Sigmoid colon (tissue), 6 donors: ENCODE measurements at regions not wholly inside any gene's neighbourhood (a gene's known extent, or its start where the extent isn't known, plus 50 kb on each side); places are given as distances from the start of the nearest gene placed in this dataset.

Experiments
- DNase-seq: peaks from one replicate; pipeline ENCODE4 v3.0.0-alpha.2; 2019
- H3K27ac ChIP-seq, 4 donors: fragments of 200-600 bp; sonication (generic); one replicate each; pipeline ENCODE4 v1.5.1; 2016 to 2019; ENCODE audit warnings: mild to moderate bottlenecking in 1 of 4
- H3K27me3 ChIP-seq, 3 donors: fragments of 200-600 bp; sonication (generic); one replicate each; pipeline ENCODE4 v1.5.1; 2019; ENCODE audit warnings: mild to moderate bottlenecking in 1 of 3
- H3K36me3 ChIP-seq, 4 donors: fragments of 200-600 bp; sonication (generic); one replicate each; pipeline ENCODE4 v1.5.1; 2016 to 2019
- H3K4me1 ChIP-seq, 4 donors: fragments of 200-600 bp; sonication (generic); one replicate each; pipeline ENCODE4 v1.5.1; 2017 to 2019
- H3K4me3 ChIP-seq, 4 donors: fragments of 200-600 bp; sonication (generic); one replicate each; pipeline ENCODE4 v1.5.1; 2017 to 2019; ENCODE audit warnings: mild to moderate bottlenecking in 2 of 4, moderate library complexity in 1 of 4
- H3K9me3 ChIP-seq, 4 donors: fragments of 200-600 bp in 3 of 4; sonication (generic) in 3 of 4; one replicate each; pipeline versions ENCODE4 v1.5.1 to v1.6.1; 2013 to 2019
- EP300 ChIP-seq, 4 donors: sonication (generic); formaldehyde crosslinking; IDR thresholded peaks; one replicate each; pipeline ENCODE4 v1.6.1; 2017; ENCODE audit warnings: antibody characterized with exemption in 4 of 4
- POLR2A ChIP-seq, 2 donors: fragments of 450-650 bp; IDR thresholded peaks; one replicate each; pipeline ENCODE4 v1.6.1; 2016; ENCODE audit warnings: antibody characterized with exemption in 2 of 2, mild to moderate bottlenecking in 2 of 2, moderate library complexity in 2 of 2
- POLR2AphosphoS5 ChIP-seq, 4 donors: sonication (generic); formaldehyde crosslinking; IDR thresholded peaks; one replicate each; pipeline ENCODE4 v1.6.1; 2017; ENCODE audit warnings: antibody characterized with exemption in 4 of 4
- WGBS, 2 donors: extraction: QIAGEN DNeasy Blood & Tissue Kit; methylation state at CpG; one replicate each; pipeline ENCODE4 v1.1.7; 2013; 5-methylcytosine and 5-hydroxymethylcytosine counted together
- intact Hi-C: fragments of 100-400 bp; cut with DNase I; formaldehyde crosslinking; loops from one replicate; pipeline ENCODE4 v1.15.1; 2023
- TF ChIP-seq, protein P1 (sequence below), 4 experiments: fragments of 450-650 bp in 3 of 4; fragments of 200-600 bp in 1 of 4; IDR thresholded peaks; one replicate each; pipeline ENCODE4 v1.5.1; 2016 to 2019; ENCODE audit warnings: antibody characterized with exemption in 4 of 4, mild to moderate bottlenecking in 3 of 4, moderate library complexity in 2 of 4
- donor health status: healthy with polysubstance abuse.
- donor health status: healthy.

DNA sequence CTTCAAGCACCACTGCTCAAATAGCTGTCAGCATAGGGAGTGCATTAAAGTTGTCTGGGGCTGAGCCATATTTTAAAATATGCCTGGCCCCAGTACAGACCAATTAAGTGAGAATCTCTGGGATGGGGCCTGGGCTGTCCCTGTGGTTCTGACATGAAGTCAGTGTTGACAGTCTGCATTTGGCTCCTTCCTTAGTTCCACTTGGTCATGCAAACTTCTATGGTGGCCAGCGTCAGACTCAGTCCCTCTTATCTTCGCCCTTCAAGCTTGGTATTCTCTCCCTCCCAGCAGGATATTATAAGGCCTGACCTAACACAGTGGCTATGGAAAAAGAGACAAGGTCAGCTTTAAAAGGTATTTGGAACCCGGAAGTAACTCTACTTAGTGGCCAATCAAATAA is 177.2 kb downstream of the PMP22 start:
- intact Hi-C loops: no loop called here
- no peaks in the 10 kb centered on the region for H3K36me3 ChIP-seq
- no peak overlapping the region for H3K4me3 ChIP-seq
- WGBS, 2 donors: 82 to 86% methylated on average over 3 of the region's 3 CpGs
- H3K27me3 ChIP-seq: peaks cover 0 to 17% (median 0%) of the 10 kb centered on the region in 3 donors
- TF ChIP-seq EP300 (IDR thresholded peaks at IDR 0.05) (no peak), POLR2AphosphoS5 (IDR thresholded peaks at IDR 0.05) (no peak)
- H3K9me3 ChIP-seq: no peaks in the 10 kb centered on the region
- DNase-seq: no peak
- H3K4me1 ChIP-seq: no peaks in the 10 kb centered on the region
- no peak overlapping the region for H3K27ac ChIP-seq

DNA sequence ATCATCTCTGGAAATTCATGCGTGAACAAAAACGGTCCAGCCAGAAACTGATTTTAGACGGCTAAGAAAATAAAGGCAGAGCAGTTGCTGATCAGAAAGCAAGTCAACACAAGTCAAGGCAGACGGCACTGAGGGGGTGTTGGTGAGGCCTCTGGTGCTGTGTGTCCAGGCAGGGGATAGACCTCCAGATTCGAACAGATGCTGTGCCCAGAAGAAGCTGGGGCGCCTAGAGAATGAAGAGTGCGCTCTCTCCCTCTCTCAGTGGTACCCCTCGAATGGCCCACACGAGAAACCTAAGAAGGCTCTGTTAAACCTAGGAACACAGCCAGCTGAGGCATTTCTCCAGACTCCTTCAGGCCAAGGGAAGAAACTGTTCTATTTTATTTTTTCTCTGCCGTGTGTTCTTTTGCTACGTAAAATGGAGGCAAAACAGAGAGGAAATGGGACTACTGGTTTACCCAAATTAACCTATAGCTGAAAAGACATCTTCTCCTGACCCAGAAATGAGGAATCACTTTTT is 178.3 kb downstream of the PMP22 start:
- Histone ChIP-seq H3K27me3 (peaks cover 0 to 17% (median 0%) of the 10 kb centered on the region in 3 donors), H3K9me3 (no peaks in the 10 kb centered on the region), H3K4me1 (no peaks in the 10 kb centered on the region), H3K27ac (no peak overlapping the region), H3K4me3 (no peak overlapping the region), H3K36me3 (no peaks in the 10 kb centered on the region)
- no peak for DNase-seq
- intact Hi-C loops: no loop called here
- TF ChIP-seq POLR2AphosphoS5 (IDR thresholded peaks at IDR 0.05): no peak
- no peak for TF ChIP-seq POLR2A (IDR thresholded peaks at IDR 0.05)
- TF ChIP-seq, protein P1, sequence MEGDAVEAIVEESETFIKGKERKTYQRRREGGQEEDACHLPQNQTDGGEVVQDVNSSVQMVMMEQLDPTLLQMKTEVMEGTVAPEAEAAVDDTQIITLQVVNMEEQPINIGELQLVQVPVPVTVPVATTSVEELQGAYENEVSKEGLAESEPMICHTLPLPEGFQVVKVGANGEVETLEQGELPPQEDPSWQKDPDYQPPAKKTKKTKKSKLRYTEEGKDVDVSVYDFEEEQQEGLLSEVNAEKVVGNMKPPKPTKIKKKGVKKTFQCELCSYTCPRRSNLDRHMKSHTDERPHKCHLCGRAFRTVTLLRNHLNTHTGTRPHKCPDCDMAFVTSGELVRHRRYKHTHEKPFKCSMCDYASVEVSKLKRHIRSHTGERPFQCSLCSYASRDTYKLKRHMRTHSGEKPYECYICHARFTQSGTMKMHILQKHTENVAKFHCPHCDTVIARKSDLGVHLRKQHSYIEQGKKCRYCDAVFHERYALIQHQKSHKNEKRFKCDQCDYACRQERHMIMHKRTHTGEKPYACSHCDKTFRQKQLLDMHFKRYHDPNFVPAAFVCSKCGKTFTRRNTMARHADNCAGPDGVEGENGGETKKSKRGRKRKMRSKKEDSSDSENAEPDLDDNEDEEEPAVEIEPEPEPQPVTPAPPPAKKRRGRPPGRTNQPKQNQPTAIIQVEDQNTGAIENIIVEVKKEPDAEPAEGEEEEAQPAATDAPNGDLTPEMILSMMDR (IDR thresholded peaks at IDR 0.05): no peak
- TF ChIP-seq EP300 (IDR thresholded peaks at IDR 0.05): no peak
- 84 to 85% methylated on average over 11 of the region's 11 CpGs for WGBS, 2 donors

DNA sequence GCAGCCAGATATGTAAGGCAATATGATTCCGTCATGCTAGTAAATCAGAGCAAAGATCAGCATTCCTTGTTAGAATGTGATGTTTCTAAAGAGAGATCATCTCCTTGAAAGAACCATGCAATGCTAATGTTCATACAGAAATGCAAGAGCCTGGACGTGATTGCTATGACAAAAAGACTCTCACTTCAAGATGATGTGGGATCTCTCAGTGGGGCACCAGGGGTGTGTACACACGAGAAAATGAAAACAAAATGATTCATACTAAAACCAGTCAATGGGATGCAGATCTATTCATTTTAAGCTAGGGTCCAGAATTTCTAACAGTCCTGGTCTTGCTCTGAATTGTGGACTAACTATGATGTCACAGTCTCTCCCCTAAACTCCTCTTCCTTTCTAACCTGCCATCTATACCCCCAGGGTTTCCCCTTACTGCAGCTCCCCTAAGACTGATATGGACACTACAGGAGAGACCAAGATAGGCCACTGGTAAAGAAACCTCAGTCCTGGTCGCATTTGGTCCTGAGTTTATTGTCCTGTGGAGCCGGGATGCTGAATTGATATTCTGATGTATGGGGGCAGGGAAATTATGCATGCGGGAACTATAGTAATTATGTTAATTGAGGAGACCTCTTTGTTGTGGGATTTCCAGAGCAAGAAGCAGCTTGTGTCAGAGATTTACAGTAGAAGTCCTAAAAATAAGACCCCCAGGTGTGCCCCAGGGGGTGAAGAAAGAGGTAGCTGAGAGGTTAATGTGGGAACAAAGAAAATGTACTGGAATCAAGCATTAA is 179.0 kb downstream of the PMP22 start:
- Histone ChIP-seq H3K36me3 (no peaks in the 10 kb centered on the region), H3K9me3 (no peaks in the 10 kb centered on the region), H3K27me3 (peaks cover 0 to 18% (median 0%) of the 10 kb centered on the region in 3 donors), H3K27ac (no peak overlapping the region), H3K4me3 (no peak overlapping the region), H3K4me1 (no peaks in the 10 kb centered on the region)
- 60 to 69% methylated on average over 6 of the region's 6 CpGs for WGBS, 2 donors
- intact Hi-C loops: no loop called here
- TF ChIP-seq, protein P1 (IDR thresholded peaks at IDR 0.05): no peak
- no peak for TF ChIP-seq EP300 (IDR thresholded peaks at IDR 0.05)
- TF ChIP-seq POLR2AphosphoS5 (IDR thresholded peaks at IDR 0.05): no peak
- TF ChIP-seq POLR2A (IDR thresholded peaks at IDR 0.05): no peak
- DNase-seq: no peak

DNA sequence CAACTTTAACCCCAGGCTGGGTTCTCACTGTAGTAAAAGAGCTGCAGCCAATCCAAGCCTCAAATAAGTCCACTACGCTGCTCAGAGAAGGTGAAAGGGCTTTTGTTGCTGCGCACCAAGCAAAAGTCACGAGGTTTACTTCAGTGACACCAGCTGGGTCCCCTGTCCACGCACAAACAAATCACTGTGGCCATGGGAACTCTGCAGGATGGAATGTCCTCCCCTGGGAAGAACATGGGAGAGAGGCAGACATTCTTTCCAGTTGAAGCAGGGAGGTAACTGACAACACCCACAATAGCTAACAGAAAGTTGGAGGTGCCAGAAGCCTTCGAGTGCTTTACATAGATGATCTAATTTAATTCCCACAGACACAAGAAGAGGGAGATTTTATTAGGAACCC is 181.9 kb downstream of the PMP22 start:
- no peak overlapping the region for H3K27ac ChIP-seq
- no peaks in the 10 kb centered on the region for H3K4me1 ChIP-seq
- H3K36me3 ChIP-seq: no peaks in the 10 kb centered on the region
- H3K4me3 ChIP-seq: no peak overlapping the region
- intact Hi-C loops: no loop called here
- 47 to 78% methylated on average over 5 of the region's 5 CpGs for WGBS, 2 donors
- H3K27me3 ChIP-seq: peaks cover 0 to 26% (median 0%) of the 10 kb centered on the region in 3 donors
- TF ChIP-seq EP300 (IDR thresholded peaks at IDR 0.05) (no peak), POLR2A (IDR thresholded peaks at IDR 0.05) (no peak), POLR2AphosphoS5 (IDR thresholded peaks at IDR 0.05) (no peak)
- TF ChIP-seq, protein P1 (IDR thresholded peaks at IDR 0.05): no peak
- H3K9me3 ChIP-seq: no peaks in the 10 kb centered on the region
- DNase-seq: no peak

DNA sequence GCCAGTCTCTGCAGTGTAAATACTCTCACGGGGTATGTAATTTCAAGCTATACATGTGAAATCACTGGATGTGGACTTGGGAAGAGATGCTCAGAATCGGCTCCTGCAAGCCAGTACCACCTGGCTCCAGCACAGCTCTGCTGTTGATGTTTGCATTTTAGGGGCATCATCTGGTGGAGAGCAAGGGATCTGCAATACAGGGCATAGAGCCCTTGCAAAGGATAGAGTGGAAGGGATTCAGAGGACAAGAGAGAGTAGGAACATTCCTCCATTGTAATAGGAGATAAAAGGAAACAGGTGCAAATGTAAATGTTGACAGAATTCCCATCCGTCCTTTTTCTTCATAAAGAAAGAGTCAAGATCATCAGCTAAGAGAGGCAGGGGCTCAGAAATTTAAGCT is 184.1 kb downstream of the PMP22 start:
- no peaks in the 10 kb centered on the region for H3K4me1 ChIP-seq
- no peaks in the 10 kb centered on the region for H3K36me3 ChIP-seq
- DNase-seq: no peak
- 61 to 81% methylated on average over 3 of the region's 3 CpGs for WGBS, 2 donors
- TF ChIP-seq POLR2A (IDR thresholded peaks at IDR 0.05): no peak
- TF ChIP-seq EP300 (IDR thresholded peaks at IDR 0.05): no peak
- TF ChIP-seq, protein P1 (IDR thresholded peaks at IDR 0.05): no peak
- no peak for TF ChIP-seq POLR2AphosphoS5 (IDR thresholded peaks at IDR 0.05)
- no peaks in the 10 kb centered on the region for H3K9me3 ChIP-seq
- peaks cover 0 to 17% (median 0%) of the 10 kb centered on the region in 3 donors for H3K27me3 ChIP-seq
- H3K4me3 ChIP-seq: no peak overlapping the region
- H3K27ac ChIP-seq: no peak overlapping the region
- intact Hi-C loops: no loop called here
